CD4-positive, alpha-beta T cell treated with Interferon alpha-2 for 1 hour (primary cell): ENCODE measurements at regions not wholly inside any gene's neighbourhood (a gene's known extent, or its start where the extent isn't known, plus 50 kb on each side); places are given as distances from the start of the nearest gene placed in this dataset.

ENCODE experiments used
- DNase-seq, 2 donors: peaks; one replicate each; pipeline ENCODE4 v3.0.0-alpha.2; 2020 to 2022

DNA sequence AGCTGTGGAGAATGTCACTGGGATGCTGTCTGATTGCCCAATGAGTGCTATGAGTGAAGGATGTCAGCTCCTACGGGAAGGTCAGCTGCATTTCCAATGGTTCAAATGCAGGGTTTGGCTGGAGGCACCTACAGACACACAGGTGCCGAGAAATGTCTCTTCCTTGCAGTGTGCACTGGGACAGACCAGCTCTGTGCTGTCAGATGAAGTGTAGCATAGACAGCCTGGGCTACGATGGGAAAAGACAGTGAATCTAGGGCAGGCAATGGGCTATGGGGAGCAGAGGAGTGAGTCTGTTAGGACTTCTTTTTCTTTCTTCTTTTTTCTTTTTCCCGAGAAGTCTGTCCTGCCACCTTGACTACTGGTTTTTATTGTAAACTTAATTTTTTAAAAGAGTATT lies 223.1 kb upstream of the EOMES start:
- DNase-seq: no peak

DNA sequence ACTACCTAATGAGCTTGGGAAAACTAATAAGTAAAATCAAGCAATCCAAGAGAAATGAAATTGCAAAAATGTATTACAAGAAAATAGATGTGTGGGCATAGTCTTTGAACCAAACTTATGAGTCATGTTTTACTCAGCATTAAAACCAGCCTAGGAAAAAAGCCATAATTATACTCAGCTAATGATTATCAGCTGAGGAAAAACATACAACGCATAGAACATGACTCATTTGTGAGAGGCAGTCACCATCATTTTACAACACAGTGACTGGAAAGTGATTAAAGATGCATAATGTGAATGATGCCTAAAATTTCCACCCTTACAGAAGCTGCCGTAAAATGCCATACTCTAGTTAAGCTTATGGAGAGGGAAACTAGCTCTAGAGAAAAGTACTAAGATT lies 238.0 kb upstream of the EOMES start:
- no peak for DNase-seq

DNA sequence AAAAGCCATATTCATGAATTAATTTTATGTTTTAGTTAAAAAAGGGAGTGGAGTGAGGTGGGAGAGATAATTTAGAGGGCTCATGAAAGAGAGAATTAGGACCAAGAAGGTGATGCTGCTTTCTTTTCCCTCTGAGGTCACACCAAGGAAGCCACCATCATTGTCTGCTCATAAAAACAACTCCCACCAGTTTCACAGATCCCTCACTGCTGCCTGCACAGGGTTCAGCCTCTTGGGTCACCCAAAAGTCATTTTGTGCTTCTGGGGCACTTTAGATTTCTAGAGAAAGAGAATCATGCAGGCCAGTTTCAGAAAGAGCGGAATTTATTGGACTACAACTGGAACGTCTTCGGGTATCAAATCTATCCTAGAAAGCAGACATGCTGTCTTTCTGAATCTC lies 241.4 kb upstream of the EOMES start:
- no peak for DNase-seq

- DNase-seq: no peak
Observed at GRCh38 chr3:27971600-27971999, 249.5 kb upstream of the EOMES start.

DNA sequence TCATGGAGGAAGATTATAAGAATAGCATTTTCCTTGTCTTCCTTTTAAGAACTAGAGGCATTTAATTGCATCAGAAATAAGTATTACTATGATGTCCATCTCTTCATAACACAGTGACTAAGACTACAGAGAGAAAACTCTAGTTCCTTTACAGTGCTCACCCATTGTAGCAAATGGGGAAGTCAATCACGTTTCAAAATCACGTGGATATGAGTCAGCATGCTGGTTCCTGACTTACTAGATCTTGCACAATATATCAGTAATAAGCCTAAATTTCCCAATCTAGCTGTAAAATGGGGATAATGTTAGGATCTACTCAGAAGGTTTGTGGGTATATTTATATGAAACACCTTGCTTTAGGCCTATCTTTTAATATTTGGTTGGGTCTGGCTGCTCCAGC lies 254.8 kb upstream of the EOMES start:
- DNase-seq: peak; percentile 8 to 53

DNA sequence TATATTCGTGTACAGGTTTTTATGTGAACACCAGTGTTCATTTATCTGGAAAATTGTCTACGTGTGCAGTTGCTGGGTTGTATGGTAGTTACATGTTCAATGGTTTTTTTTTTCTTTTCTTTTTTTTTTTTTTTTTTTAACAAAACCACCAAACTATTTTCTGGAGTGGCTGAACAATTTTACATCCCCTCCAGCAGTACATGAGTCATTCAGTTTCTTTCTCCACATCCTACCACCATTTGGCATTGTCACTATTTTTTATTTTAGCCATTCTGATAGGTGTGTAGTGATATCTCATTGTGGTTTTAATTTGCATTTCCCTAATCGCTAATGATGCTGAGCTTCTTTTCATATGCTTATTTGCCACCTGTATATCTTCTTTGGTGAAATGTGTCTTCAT lies 256.3 kb upstream of the EOMES start:
- DNase-seq: no peak

GRCh38 chr3:27985369-27986035 lies 255.9 kb upstream of the CMC1 start:
- no peak for DNase-seq

GRCh38 chr3:27986234-27986879 lies 255.1 kb upstream of the CMC1 start:
- no peak for DNase-seq

GRCh38 chr3:27990324-27990723 lies 251.1 kb upstream of the CMC1 start:
- DNase-seq: no peak

GRCh38 chr3:27990837-27991236 lies 250.6 kb upstream of the CMC1 start:
- no peak for DNase-seq

- DNase-seq: no peak
Observed at GRCh38 chr3:27993051-27993450, 248.4 kb upstream of the CMC1 start.

- no peak for DNase-seq
Observed at GRCh38 chr3:28000608-28001007, 240.8 kb upstream of the CMC1 start.

GRCh38 chr3:28008235-28008634 lies 233.2 kb upstream of the CMC1 start:
- DNase-seq: peak in 1 of 2 donors; percentile 6

GRCh38 chr3:28012830-28013229 lies 228.6 kb upstream of the CMC1 start:
- no peak for DNase-seq

DNA sequence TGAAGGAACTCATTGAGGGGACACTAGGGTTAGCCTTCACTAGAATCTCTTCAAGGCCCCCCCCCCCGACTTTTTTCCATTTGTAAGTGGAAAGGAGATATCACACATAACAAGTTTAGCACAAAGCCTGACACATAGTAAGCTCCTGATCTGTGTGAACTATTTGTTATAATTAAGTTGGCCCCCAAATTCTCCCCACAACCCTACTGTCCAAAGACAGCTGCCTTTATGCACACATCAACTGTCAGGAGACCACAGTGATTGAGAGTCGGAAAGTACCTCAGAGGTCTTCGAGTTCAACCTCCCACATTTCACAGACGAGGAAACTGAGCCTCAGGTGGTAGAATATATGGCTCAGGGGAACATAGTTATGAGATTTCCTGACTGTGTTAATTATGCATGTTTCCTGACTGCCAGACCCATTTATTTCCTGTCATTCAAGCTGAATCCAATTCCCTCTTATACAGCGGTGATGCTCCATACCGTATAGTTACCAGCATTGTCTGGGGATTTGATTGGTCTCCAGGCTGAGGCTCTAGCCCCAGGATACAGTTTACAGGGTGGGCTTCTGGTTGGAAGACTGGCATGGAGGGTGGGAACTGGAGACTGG lies 227.4 kb upstream of the CMC1 start:
- DNase-seq: no peak

DNA sequence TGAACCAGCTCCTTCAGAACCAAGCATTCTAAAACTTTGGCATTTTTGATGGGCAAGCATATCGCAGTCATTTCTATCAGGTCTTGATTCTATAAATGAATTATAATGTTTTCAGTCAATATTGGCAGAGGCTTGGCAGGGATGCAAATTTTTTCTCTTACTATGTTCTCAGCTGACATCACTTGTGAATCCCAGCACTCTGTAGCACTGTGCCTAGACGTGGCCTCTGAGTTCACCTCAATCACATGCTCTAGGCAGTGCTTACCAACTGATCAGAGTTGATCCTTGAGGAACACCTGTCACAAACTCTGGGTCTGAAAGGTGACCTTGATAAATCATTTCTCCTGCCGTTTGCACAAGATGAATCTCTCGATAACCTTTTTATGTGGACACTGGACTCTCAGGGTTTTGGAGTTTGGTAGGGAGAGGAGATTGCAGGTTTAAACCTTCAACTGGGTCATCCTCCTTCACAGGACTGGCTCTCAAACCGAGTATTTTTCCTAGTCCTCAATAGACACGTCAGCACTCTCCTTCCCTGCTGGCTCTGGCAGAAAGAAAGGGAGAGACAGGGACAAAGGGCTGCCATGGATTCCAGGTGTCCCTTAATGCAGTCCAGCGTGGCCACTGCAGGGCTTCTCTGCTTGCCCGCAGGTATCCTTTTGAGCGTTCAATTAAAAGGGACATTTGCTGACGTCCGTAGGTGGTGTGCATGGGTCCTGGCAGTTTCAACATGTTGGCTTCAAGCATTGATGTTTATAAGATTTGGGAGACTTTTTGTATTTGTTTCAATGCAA lies 222.3 kb upstream of the CMC1 start:
- DNase-seq: no peak

- DNase-seq: no peak
Observed at GRCh38 chr3:28019740-28020139, 221.7 kb upstream of the CMC1 start.

- DNase-seq: no peak
Observed at GRCh38 chr3:28022916-28023315, 218.5 kb upstream of the CMC1 start.

- DNase-seq: no peak
Observed at GRCh38 chr3:28028554-28028953, 212.9 kb upstream of the CMC1 start.

DNA sequence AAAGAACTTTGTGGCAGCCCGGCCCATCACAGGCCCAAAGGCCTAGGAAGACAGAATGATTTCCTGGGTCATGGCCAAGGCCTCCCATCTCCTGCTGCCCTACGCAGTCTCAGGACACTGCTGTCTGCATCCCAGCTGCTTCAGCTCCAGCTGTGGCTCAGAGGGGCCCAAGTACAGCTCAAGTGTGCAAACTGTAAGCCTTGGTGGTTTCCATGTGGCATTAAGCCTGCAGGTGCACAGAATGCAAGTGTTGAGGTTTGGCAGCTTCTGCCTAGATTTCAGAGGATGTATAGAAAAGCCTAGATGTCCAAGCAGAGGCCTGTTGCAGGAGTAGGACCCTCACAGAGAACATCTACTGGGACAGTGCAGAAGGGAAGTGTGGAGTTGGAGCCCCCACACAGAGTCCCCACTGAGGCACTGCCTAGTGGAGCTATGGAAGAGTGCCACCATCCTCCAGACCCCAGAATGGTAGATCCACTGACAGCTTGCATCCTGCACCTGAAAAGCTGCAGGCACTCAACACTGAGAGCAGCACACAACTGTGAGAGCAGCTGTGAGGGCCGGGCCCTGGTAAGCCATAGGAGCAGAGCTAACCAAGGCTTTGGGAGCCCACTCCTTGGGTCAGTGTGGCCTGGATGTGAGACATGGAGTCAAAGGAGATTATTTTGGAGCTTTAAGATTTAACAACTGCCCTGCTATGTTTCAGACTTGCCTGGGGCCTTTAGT lies 208.2 kb upstream of the CMC1 start:
- DNase-seq: no peak

- DNase-seq: no peak
Observed at GRCh38 chr3:28036599-28037575, 204.5 kb upstream of the CMC1 start.

DNA sequence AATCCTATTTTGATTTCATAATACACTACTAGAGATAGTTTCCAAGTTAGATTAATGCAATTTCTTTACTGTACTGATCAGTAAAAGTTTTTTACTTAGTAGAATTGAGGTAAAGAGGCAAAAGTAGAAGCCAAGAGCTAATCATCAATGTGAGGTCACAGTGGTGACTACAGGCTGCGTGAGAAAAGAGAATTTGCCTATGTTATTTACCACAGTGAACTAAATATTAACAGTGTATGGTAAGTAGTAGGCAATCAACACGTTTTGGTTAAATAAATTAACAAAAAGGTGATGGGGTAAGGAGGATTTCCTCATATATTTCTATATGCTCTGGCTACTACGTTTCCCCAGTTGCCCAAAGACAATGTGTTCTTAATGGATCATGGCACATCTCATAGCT lies 202.2 kb upstream of the CMC1 start:
- no peak for DNase-seq
